ENCODE measurements at regions not wholly inside any gene's neighbourhood (a gene's known extent, or its start where the extent isn't known, plus 50 kb on each side); places are given as distances from the start of the nearest gene placed in this dataset.

GRCh38 chr2:78024996-78025395 lies 502.8 kb upstream of the LRRTM4 start:
- TF ChIP-seq POLR2A (IDR thresholded peaks at IDR 0.05; ENCODE audit: low read length) (no peak), GATA1 (IDR thresholded peaks at IDR 0.05; ENCODE audit: low read depth, low read length) (no peak)
